Right ventricle myocardium inferior (tissue), 1 donor: ENCODE measurements at regions not wholly inside any gene's neighbourhood (a gene's known extent, or its start where the extent isn't known, plus 50 kb on each side); places are given as distances from the start of the nearest gene placed in this dataset.
"Not testable (repeated sequence)": the region's sequence is repeated elsewhere in the genome, so short reads cannot be mapped to it uniquely, and the experiment has no call there.

Experiments
- ATAC-seq: fragments of 200-7000 bp; cut with Tn5 transposase; one replicate; pipeline ENCODE4 v1.9.1; 2020; ENCODE audit warnings: mild to moderate bottlenecking, moderate library complexity
- DNase-seq: peaks from one replicate; pipeline ENCODE4 v3.0.0; 2021; ENCODE audit errors: missing footprints
- intact Hi-C: fragments of 100-400 bp; cut with DNase I; formaldehyde crosslinking; loops from one replicate; pipeline ENCODE4 v1.11.0; 2022
- donor health status: DM: no; HTN: yes; CAD: no; lungs with severe emphysema.

DNA sequence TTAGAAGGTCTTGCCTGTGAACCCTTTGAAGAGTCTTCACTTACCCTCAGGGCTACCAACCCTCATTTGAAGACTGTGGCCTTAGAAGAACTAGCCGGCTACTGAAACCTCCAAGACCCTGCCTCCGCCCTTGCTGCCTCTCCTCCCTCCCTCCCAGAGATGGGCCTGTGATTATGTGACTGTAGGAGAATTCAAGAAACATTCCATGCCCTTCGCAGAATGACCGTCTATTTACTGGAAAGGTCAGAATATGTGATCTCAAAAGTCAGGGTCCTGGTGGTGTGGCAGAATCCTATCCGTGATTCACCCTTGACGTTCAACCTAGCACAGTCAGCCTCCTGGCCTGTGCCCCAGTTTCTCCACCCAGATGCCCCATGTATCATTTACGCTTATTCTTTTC, 109.6 kb downstream of the CTNND1 start:
- no peak for DNase-seq
- intact Hi-C loops, result no loop called here
- ATAC-seq, result no peak

DNA sequence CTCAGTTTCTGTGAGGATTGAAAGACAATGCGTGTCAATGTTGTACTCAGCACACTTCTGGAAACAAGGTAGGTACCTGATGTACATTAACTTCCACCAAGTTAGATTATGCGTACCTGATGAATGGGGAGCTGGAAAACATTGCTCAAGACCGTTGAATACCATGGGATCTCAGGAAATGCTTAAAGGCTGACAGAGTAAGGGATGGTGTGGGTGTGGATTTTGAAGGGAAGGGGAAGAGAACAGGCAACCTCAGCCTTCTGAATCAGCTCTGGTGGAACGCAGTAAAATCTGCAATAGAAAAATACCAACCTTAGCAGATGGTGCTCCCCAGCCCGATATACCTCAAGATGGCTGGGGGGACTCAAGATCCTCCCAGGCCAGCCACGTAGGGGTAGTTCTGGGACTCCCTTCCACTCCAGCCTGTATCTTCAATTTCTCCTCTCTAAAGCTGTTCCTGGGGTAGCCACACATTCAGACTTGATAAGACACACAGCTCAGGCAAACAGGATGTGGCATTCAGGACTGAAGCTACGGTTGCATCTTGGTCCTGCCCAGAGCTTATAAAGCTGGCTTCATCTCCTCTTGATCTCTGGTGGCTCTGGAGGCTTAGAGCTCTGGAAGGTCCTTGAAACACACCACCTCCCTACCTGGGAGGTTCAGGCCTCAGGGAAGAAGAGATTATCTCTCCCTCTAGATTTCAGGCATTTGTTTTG, 111.8 kb downstream of the CTNND1 start:
- no peak for ATAC-seq
- intact Hi-C loops, result no loop called here
- DNase-seq, result no peak

DNA sequence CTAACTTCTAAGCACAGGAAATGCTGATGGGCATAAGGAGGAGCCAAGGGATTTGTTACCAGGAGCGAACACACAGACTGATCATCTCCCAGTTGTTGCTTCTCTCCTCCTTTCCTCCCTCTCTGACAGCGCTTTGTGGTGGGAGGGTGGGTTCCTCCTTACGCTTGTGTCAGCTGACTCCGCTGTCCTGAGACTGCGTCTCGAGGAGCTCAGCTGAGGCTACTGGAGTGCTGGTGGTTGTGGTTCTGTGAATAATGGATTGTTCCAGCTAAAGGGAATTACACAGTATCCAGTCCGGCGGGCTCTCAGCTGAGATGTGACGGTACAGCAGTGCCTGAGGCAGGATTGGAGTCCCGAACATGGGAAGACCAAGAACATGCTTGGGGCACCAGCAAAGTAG, 113.4 kb downstream of the CTNND1 start:
- no peak for ATAC-seq
- no peak for DNase-seq
- intact Hi-C loops, result no loop called here

DNA sequence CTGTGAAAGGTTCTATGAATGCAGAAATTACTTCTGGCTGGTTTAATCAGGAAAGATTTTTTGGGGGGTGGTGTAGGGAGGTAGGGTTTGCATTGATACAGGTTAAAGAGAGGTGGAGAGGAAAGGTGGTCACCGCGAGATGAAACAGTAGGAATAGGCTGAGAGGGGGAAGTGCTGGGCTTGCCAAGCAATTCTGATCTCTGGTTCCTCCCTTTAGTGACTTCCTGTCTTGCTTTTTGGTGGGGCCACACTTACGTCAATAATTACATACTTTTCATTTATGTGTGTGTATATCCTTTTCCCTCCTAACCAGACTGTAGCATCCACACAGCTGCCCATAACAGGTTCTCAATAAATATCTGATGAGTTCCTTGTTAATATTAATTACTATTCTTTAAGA, 120.0 kb downstream of the CTNND1 start:
- no peak for DNase-seq
- ATAC-seq, result no peak
- intact Hi-C loops, result no loop called here

DNA sequence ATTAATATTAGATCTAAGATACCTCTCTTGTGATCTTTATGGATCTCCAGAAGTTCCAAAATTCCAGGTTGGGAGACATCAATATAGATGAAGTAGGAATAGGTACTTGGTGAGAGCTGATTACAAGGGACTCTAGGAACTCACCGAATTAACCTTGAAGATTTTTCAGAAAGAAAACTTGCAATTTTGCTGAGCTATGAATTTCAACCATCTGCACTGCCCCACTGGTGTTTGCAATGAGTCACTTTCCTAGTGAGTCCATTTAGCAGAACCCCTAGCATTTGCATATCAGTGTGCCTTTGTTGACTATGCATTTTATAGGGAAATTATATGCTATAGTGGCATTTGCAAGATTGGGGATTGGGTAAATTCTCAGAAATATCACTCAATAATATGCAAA, 122.0 kb downstream of the CTNND1 start:
- DNase-seq, result no peak
- intact Hi-C loops, result no loop called here
- no peak for ATAC-seq

DNA sequence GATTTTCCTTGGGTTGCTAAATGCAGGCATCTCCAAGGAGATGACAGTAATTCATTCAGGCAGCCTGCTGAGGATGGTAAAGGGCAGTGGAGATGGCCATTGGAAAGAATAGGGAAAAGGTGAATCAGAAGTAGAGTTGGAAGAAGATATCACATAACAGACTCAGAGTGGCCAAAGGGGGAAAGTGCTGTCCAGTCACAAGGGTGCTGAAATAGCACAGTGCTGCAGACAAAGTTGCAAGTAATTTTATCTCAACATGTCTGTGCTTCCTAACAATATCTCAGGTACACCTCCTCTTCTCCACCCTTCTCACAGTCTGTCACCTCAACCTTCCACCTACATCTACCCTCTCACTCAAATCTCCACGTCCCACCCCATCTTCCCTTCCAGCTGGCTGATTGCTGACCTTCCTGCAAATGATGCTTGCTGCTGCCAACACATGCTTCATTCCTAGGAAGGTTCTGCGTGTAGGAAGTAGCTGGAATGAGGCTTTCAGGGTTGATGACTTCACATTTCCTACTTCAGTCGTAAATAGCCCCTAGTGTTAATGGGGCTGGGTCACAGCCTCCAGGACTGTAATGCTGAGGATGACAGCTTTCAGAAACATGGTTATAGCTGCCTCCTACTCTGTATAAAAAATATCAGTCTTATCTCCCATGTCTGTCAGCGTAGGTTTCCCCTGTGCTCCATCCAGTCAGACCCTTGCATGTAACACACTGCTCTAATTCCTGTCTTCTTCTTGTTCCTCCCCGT, 123.9 kb downstream of the CTNND1 start:
- DNase-seq, result no peak
- intact Hi-C loops, result no loop called here
- no peak for ATAC-seq

DNA sequence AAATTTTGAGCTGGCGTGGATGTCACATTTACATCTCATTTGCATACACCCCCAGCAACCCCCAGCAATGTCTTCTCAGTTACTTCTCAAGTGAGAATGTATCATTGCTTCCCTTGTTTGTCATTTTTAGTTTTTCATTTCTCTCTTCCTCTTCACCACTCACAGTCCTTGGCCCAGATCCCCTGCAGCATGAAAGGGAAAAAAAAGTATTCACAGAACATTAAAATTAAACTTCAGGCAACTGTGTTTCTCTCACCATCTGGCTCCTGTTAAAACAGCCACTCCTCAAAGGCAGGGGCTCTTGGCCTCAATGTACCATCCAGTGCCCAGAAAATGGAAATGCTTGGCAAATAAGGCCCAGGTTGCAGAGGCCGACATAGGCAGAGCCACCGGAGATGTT, 126.8 kb downstream of the CTNND1 start:
- DNase-seq (no peak), ATAC-seq (no peak)
- intact Hi-C loops, result no loop called here

DNA sequence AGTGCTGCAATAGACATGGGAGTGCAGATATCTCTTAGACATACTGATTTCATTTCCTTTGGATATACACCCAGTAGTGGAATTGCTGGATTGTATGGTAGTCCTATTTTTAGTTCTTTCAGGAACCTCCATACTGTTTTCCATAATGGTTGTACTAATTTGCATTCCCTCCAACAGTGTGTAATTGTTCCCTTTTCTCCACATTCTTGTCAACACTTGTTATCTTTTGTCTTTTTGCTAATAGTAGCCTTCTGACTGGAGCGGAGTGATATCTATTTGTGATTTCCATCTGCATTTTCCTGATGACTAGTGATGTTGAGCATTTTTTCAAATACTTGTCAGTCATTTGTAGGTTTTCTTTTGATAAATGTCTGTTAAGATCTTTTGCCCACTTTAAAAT, 128.9 kb downstream of the CTNND1 start:
- intact Hi-C loops, result no loop called here
- no peak for ATAC-seq
- DNase-seq, result no peak

DNA sequence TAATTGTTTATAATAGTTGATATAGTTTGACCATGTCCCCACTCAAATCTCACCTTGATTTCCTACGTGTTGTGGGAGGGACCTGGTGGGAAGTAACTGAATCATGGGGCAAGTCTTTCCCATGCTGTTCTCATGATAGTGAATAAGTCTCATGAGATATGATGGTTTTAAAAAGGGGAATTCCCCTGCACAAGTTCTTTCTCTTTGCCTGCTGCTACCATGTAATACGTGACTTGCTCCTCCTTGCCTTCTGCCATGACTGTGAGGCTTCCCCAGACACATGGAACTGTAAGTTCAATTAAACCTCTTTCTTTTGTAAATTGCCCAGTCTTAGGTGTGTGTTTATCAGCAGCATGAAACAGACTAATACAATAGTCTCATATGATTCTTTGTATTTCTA, 130.5 kb upstream of the OR9Q1 start:
- DNase-seq, intact Hi-C loops, ATAC-seq: not testable (repeated sequence)

DNA sequence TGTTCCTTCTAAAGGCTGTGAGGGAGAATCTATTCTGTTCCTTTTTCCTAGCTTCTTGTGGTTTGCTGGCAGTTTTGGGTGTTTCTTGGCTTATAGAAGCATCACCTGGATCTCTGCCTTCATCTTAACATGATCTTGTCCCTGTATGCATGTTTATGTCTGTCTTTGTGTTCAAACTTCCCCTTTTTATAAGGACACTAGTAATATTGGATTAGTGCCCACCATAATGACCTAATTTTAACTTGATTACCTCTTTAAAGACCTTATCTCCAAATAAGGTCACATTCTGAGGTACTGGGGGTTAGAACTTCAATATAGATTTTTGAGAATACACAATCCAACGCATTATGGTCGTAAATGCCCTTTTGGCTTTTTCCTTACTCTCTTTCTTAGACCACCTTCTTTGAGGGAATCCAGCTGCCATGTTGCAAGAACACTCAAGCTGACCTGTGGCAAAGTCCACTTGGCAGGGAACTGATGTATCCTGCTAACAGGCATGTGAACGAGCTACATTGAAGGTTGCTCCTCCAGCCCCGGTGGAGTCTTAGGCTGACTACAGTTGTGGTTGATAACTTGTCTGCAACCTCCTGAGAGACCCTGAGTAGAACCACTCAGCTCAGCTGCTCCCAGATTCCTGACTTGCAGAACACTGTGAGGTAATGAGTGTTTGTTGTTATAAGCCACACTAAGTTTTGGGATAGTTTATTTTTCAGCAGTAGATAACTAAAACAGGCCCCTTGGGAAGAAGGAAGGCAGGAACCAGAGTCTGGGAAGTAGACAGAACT, 127.1 kb upstream of the OR9Q1 start:
- DNase-seq, result no peak
- ATAC-seq, result no peak

DNA sequence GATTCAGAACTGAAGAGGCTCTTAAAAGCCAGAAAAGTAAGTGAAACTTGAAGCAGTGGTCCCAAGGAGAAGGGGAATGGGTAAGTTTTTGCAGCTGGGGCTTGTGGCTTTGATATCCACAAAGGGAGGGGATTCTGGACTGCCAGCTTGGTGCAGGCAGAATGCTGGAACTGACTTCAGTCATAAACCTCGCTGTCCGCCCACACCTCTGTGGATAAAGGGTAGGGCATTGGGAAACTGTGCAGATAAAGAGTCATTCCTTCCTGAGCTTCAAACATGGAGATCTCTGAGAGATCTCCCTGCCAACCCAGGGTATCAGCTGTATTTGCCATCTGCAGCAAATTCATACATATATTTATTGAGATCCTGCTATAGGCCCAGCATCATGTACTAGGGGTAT, 124.3 kb upstream of the OR9Q1 start:
- DNase-seq (no peak), ATAC-seq (no peak)
- intact Hi-C loops, result no loop called here

More for the DNA sequence above, 127.1 kb upstream of the OR9Q1 start:
- intact Hi-C loops, result no loop called here

DNA sequence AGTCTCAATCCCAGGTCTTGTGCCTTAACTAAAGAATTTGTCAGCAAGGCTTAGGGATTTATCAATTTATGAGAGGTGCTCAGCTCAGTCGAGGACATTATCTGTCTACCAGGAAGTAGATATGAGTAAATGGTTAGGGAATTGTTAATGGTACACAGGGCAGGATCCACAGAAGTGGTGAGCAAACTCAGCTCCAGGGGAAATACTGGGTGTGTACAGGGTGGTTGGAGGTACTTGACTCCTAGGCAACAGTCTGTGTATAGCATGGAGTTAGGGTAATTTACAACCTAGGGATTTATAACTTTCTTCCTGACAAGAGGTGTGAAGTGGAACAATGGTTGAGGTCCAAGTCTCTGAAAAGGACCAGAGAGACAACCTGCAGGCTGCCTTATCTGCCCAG, 123.4 kb upstream of the OR9Q1 start:
- ATAC-seq (no peak), DNase-seq (no peak)
- intact Hi-C loops, result no loop called here

DNA sequence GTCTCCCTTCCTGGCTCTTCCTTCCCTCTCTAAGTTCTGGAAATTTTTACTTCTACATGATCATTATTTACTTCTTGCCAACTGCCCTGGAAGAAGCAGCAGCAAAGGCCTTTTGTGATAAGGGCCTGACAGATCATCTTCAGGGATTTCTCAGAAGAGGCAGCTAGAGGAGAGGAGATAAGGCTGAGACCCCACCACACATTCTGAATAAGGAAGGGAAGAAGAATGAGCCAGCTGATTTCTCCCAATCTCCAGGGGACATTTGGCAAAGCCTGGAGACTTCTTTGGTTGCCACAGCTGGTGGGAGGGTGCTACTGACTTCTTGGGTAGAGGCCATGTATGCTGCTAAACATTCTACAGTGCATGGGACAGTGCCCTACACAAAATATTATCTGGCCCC, 122.4 kb upstream of the OR9Q1 start:
- DNase-seq (no peak), ATAC-seq (no peak)
- intact Hi-C loops, result no loop called here

DNA sequence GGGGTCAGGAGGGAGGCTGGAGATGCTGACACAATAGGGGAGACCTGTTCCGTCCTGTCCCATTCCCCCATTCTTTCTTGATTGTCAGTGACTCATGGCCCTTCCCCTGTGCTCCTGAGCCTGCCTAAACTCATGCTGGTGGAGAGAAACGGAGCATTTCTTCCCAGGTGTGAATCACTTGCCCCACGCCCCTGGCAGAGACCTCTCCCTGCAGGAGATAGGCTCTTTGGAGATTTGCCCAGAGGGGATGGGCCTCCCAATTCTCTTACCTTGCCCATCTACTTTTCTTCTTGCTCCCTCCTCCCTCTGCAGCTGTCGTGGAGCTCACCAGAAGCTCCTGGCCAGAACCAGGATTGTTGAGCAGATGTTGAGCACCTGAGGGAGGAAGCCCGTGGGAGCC, 121.9 kb upstream of the OR9Q1 start:
- intact Hi-C loops, result no loop called here
- ATAC-seq (no peak), DNase-seq (no peak)

DNA sequence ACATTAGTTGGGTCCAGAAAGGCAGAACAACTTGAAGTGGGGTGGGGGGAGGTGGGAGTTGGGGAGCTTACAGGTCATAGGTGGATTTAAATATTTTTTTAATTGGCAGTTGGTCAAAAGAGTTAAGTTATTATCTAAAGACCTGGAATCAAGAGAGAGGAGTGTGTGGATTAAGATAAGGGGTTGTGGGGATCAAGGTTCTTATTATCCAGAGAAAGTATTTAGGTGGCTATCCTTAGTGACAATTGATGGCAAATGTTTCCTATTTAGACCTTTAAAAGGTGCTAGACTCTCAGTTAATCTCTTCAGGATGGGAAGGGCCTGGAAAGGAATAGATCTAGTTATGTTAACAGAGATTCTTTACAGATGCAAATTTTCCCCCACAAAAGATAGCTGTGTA, 120.7 kb upstream of the OR9Q1 start:
- ATAC-seq (no peak), DNase-seq (no peak)
- intact Hi-C loops, result no loop called here

DNA sequence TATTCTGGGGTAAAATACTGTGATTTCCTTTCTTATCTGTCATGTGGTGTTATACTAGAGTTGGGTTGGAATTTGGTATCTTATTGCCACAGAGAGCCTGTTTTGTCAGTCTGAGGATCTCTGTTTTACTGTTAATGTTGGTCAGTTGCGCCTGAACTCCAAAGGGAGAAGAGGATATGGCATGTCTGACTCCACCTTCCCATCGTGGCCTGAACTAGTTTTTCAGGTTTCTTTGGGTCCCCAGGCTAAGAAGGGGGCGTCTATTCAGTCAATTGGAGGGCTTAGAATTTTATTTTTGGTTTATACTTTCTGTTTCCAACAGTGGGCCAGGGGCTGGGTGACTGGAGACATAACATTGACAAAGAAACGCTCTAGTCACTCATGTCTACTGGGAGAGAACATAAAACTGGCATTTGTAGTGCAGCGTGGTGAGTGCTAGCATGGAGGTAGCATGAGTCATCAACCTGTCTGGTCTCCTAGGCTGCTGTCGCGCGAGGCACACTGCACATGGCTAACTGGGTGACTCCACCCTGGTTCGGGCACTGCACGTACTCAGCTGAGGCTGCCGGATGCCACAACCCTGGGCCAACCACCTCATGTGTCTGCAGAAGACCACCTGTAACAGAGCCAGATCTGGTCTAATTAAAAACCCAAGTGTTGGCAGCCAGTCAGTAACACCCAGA, 120.1 kb upstream of the OR9Q1 start:
- DNase-seq, result no peak
- no peak for ATAC-seq

DNA sequence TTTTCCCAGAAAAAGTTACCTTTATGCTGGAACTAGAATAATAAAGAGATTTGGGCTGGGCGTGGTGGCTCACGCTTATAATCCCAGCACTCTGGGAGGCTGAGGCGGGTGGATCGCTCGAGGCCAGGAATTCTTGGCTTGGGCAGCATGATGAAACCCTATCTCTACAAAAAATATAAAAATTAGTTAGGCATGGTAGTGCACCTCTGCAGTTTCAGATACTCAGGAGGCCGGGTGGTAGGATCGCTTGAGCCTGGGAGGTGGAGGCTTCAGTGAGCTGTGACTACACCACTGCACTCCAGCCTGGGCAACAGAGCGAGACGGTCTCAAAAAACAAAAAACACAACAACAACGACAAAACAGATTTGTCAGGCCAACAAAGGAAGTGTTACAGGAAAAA, 119.3 kb upstream of the OR9Q1 start:
- intact Hi-C loops, result no loop called here

More for the DNA sequence above, 120.1 kb upstream of the OR9Q1 start:
- intact Hi-C loops, result no loop called here

DNA sequence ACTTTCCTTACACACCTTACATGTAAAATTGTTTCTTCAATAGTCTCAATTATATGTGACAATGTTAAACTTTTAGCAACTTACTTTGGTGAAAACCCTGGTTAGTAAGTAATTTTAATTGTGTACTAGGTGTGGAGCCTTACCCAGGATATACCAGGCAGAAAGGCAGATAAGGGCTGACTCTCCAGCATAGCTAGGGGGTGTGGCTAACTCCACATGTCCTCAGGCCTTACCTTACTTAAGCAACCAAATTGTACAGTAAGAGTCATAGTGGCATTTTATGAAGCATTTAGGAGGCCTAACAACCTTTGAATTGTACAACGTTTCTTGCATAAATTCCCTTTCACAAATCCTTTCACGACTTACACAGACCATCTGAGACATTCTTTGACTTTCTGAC, 118.2 kb upstream of the OR9Q1 start:
- ATAC-seq (no peak), DNase-seq (no peak)
- intact Hi-C loops, result no loop called here

More for the DNA sequence above, 119.3 kb upstream of the OR9Q1 start:
- DNase-seq, result no peak
- no peak for ATAC-seq

DNA sequence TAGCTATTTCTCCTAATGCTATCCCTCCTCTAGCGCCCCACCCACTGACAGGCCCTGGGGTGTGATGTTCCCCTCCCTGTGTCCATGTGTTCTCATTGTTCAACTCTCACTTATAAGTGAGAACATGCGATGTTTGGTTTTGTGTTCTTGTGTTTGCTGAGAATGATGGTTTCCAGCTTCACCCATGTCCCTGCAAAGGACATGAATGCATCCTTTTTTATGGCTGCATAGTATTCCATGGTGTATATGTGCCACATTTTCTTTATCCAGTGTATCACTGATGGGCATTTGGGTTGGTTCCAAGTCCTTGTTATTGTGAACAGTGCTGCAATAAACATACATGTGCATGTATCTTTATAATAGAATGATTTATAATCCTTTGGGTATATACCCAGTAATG, 115.3 kb upstream of the OR9Q1 start:
- DNase-seq, intact Hi-C loops, ATAC-seq: not testable (repeated sequence)
